GM19324 (cell line): ENCODE measurements at regions not wholly inside any gene's neighbourhood (a gene's known extent, or its start where the extent isn't known, plus 50 kb on each side); places are given as distances from the start of the nearest gene placed in this dataset.

Experiments
- ATAC-seq: cut with Tn5 transposase; IDR thresholded peaks from one replicate; pipeline ENCODE4 v1.9.1; 2021; ENCODE audit warnings: mild to moderate bottlenecking, moderate library complexity; ENCODE audit not compliant: unreplicated experiment, low FRiP score

DNA sequence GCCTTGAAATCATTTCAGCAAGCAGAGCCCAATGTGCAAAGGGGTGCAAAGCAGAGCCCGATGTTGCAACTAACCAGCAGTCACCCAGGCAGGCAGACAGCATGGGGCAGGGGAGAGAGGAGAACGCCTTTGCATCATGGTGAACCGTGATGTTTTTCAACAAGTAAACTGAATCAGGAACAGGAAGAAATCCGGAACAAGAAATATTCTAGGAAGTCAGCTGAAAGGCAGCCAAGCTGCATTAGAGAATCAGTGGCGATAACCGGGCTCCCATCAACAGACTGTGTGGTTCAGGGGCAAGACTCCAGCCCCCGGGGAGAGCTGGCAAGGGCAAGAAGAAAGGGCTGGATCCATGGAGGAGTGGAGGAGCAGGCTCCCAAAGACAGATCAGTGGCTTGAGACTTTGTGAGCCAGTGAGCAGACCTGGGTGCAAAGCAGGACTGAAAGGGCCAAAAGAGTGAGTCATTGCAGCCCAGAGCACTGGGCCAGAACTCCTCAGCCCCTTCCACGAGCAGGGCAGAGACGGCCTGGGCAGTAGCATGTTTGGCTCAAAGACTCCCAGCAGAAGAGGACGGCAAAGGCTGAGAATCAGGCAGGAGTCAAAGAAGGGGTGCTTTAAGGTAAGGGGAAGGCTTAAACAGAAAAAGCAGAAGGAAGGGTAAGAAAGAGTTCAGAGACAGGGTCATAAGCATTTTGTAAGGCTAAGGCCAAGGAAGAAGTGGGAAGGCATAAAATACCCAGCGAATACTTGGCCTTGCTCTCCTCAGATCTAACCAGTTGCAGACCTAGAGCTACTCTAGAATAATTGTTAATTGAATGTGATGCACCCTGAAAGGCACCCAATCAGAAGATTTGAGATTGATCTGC is 155.0 kb downstream of the SETD4 start:
- ATAC-seq = no peak

DNA sequence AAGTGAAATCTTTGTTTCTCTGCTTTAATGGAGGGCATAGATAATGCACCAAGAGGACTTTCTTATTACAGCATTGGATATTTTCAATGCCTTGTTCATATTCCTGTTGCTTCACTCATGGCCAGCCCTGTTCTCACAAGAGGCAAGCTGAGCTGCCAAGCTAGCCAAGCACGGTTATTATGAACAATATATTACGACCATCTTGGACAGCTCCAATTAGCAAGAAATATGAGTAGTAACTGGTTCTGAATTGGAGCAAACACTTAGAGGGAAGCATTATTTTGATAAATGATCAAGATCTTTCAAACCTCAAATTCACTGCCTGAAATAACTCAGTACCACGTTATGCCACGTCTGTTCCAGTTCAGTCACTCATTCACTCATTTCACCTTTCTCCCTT is 159.8 kb downstream of the SETD4 start:
- ATAC-seq = no peak

- no peak for ATAC-seq
Observed at GRCh38 chr21:35896060-35896459, 164.3 kb downstream of the SETD4 start.

DNA sequence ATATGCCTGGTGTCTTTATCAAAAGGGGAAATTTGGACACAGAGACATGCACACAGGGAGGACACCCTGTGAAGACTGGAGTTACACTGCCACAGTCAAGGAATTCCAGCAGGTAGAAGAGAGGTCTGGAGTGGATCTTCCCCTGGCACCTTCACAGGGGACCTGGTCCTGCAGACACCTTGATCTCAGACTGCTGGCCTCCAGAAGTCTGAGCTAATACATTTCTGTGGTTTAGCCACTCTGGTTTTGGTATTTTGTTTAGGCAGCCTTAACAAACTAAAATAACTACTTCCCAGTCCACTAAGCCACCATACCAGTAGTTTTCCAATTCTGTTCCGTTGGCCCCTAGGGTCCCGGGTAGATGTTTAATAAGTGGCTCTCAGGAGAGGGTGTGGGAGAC is 164.7 kb downstream of the SETD4 start:
- ATAC-seq = no peak

- no peak for ATAC-seq
Observed at GRCh38 chr21:35893156-35893555, 167.2 kb downstream of the SETD4 start.

DNA sequence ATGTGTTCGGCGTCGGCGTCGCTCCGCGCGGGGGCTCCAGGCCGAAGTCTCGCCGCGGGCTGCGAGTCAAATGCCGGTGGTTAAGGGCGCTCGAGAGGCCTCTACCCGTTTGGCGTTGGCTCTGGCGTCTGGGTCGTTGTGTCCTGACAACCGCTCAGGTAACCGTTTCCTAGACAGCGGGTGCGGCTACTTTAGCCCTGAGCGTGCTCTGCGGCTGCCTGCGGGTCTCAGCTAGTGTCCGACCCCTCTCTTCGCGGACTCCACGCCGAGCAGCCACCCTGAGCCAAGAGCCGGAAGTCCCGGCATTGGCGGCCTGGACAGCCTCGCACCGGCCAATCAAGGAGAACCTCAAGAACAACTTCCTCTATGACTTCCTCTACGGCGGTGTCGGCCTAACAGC is 173.4 kb downstream of the SETD4 start:
- no peak for ATAC-seq

GRCh38 chr21:35885942-35886541 is 174.3 kb downstream of the SETD4 start:
- ATAC-seq = no peak

- no peak for ATAC-seq
Observed at GRCh38 chr21:35882791-35883240, 177.5 kb downstream of the SETD4 start.

GRCh38 chr21:35873441-35873840 is 186.9 kb downstream of the SETD4 start:
- no peak for ATAC-seq

DNA sequence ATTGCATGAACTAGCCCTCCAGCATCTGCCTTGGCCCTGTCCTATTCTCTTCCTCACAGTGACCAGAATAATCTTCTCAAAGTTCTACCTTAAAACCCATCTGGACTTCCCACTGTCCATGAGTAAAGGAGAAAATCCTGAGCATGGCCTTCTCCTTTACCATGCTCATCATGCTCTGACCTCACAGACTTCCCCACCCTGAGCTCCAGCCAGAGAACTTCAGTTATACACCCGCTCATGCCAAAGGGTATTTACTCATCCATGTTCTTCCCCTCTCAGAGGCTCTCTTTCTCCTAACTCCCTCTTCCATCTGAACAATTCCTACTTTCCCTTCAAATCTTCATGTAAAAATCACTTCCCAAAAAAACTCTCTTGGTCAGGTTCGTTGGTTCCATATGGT is 188.4 kb downstream of the SETD4 start:
- no peak for ATAC-seq

DNA sequence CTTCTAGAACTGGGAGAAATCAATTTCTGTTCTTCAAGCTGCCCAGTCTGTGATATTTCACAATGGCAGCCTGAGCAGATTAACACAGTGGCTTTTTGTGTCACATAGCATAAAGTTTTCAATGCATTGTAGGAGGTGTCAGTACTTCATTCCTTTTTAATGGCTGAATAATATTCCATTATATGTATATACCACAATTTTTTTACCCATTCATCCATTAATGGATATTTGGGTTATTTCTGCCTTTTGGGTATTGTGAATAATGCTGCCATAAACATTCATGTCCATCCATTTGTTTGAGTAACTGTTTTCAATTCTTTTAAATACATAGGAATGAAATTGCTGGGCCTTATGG is 191.5 kb downstream of the SETD4 start:
- no peak for ATAC-seq

GRCh38 chr21:35868005-35868868 is 192.1 kb downstream of the SETD4 start:
- ATAC-seq = no peak

GRCh38 chr21:35864039-35864438 is 196.3 kb downstream of the SETD4 start:
- no peak for ATAC-seq

GRCh38 chr21:35862969-35863368 is 197.4 kb downstream of the SETD4 start:
- ATAC-seq = no peak

GRCh38 chr21:35861661-35862060 is 198.7 kb downstream of the SETD4 start:
- ATAC-seq = no peak

GRCh38 chr21:35860189-35860869 is 200.0 kb downstream of the SETD4 start:
- ATAC-seq = no peak

GRCh38 chr21:35859677-35860076 is 200.6 kb downstream of the SETD4 start:
- no peak for ATAC-seq

GRCh38 chr21:35857095-35857494 is 203.2 kb downstream of the SETD4 start:
- ATAC-seq = no peak

GRCh38 chr21:35855484-35855883 is 204.8 kb downstream of the SETD4 start:
- no peak for ATAC-seq

- no peak for ATAC-seq
Observed at GRCh38 chr21:35854281-35854680, 206.0 kb downstream of the SETD4 start.
